Ramos (cell line): ENCODE measurements at regions not wholly inside any gene's neighbourhood (a gene's known extent, or its start where the extent isn't known, plus 50 kb on each side); places are given as distances from the start of the nearest gene placed in this dataset.

Experiments used
- in situ Hi-C: fragments of 300-500 bp; cut with MboI; formaldehyde crosslinking; loops from one replicate; pipeline ENCODE4 v1.14.3; 2022; ENCODE audit warnings: low sequenced_read_pairs; ENCODE audit not compliant: unreplicated experiment

GRCh38 chr2:30046396-30046795, 100.4 kb upstream of the YPEL5 start:
- in situ Hi-C loops, result no loop called here

- in situ Hi-C loops, result no loop called here
Measured at GRCh38 chr2:30046979-30047378, 99.8 kb upstream of the YPEL5 start.

- in situ Hi-C loops, result no loop called here
Measured at GRCh38 chr2:30048636-30049175, 98.1 kb upstream of the YPEL5 start.

- in situ Hi-C loops, result loop anchor here (10.0 kb wide), 1 partner anchor 131 kb away; the partner anchor contains the start of gene ALK
Measured at GRCh38 chr2:30055548-30055947, 91.3 kb upstream of the YPEL5 start.

- in situ Hi-C loops, result no loop called here
Measured at GRCh38 chr2:30060562-30060961, 86.2 kb upstream of the YPEL5 start.

- in situ Hi-C loops, result no loop called here
Measured at GRCh38 chr2:30068067-30068466, 78.7 kb upstream of the YPEL5 start.

GRCh38 chr2:30072250-30072842, 74.5 kb upstream of the YPEL5 start:
- in situ Hi-C loops, result no loop called here

GRCh38 chr2:30073523-30073922, 73.3 kb upstream of the YPEL5 start:
- in situ Hi-C loops, result no loop called here

GRCh38 chr2:30074023-30074422, 72.8 kb upstream of the YPEL5 start:
- in situ Hi-C loops, result no loop called here

GRCh38 chr2:30078521-30078920, 68.3 kb upstream of the YPEL5 start:
- in situ Hi-C loops, result no loop called here

GRCh38 chr2:30084915-30085314, 61.9 kb upstream of the YPEL5 start:
- in situ Hi-C loops, result no loop called here

- in situ Hi-C loops, result no loop called here
Measured at GRCh38 chr2:30089171-30089570, 57.6 kb upstream of the YPEL5 start.

GRCh38 chr2:30095402-30095801, 51.4 kb upstream of the YPEL5 start:
- in situ Hi-C loops, result no loop called here

- in situ Hi-C loops, result no loop called here
Measured at GRCh38 chr2:30096451-30096850, 50.4 kb upstream of the YPEL5 start.
